Fibroblast of lung (primary cell): ENCODE measurements at regions not wholly inside any gene's neighbourhood (a gene's known extent, or its start where the extent isn't known, plus 50 kb on each side); places are given as distances from the start of the nearest gene placed in this dataset.

ENCODE experiments used
- DNase-seq, 2 donors: peaks; one replicate each; pipeline versions ENCODE4 v3.0.0 to v3.0.0-alpha.2; 2010; ENCODE audit warnings: low read depth in 2 of 2
- H2AFZ ChIP-seq: 2 replicates; pipeline ENCODE4 v1.5.1; 2012; ENCODE audit warnings: low read length, control low read depth, inconsistent platforms
- H3K27ac ChIP-seq: 2 replicates; pipeline ENCODE4 v1.5.1; 2011; ENCODE audit warnings: low read length, control low read depth; ENCODE audit not compliant: insufficient read depth
- H3K27me3 ChIP-seq: 2 replicates; pipeline ENCODE4 v1.5.1; 2011; ENCODE audit warnings: mild to moderate bottlenecking, low read length; ENCODE audit not compliant: control insufficient read depth, insufficient read depth
- H3K36me3 ChIP-seq: 2 replicates; pipeline ENCODE4 v1.5.1; 2011; ENCODE audit warnings: low read length; ENCODE audit not compliant: control insufficient read depth, insufficient read depth
- H3K4me1 ChIP-seq: 2 replicates; pipeline ENCODE4 v1.5.1; 2011; ENCODE audit warnings: low read length; ENCODE audit not compliant: control insufficient read depth, insufficient read depth; ENCODE audit errors: extremely low read depth
- H3K4me2 ChIP-seq: 2 replicates; pipeline ENCODE4 v1.5.1; 2011; ENCODE audit warnings: low read length, control low read depth; ENCODE audit not compliant: insufficient read depth; ENCODE audit errors: extremely low read depth
- H3K4me3 ChIP-seq, 4 experiments: fragments of 200-600 bp in 1 of 4; sonication (generic) in 1 of 4; replicated peaks in 1 of 4; 2 replicates each; pipeline ENCODE4 v1.5.1; 2011 to 2016; ENCODE audit warnings: low read length in 4 of 4, low read depth in 3 of 4, mild to moderate bottlenecking in 3 of 4, control low read depth in 2 of 4, inconsistent platforms in 1 of 4, mixed read lengths in 1 of 4; ENCODE audit not compliant: insufficient read depth in 1 of 4; ENCODE audit errors: control extremely low read depth in 1 of 4
- H3K79me2 ChIP-seq: 2 replicates; pipeline ENCODE4 v1.5.1; 2012; ENCODE audit warnings: mild to moderate bottlenecking, low read length, inconsistent platforms; ENCODE audit not compliant: control insufficient read depth, insufficient read depth
- H3K9ac ChIP-seq: 2 replicates; pipeline ENCODE4 v1.5.1; 2011; ENCODE audit warnings: mild to moderate bottlenecking, low read length, control low read depth; ENCODE audit not compliant: insufficient read depth
- H3K9me3 ChIP-seq: 2 replicates; pipeline ENCODE4 v1.5.1; 2012; ENCODE audit warnings: low read depth, low read length; ENCODE audit not compliant: control insufficient read depth, insufficient read depth
- H4K20me1 ChIP-seq: 2 replicates; pipeline ENCODE4 v1.5.1; 2011; ENCODE audit warnings: low read length; ENCODE audit not compliant: control insufficient read depth, insufficient read depth; ENCODE audit errors: extremely low read depth
- EZH2 ChIP-seq: IDR thresholded peaks from 2 replicates; pipeline ENCODE4 v1.5.1; 2012; ENCODE audit warnings: low read length, control low read depth, mild to moderate bottlenecking; ENCODE audit errors: missing control alignments
- TF ChIP-seq, protein P1 (sequence below), 2 donors: IDR thresholded peaks in 1 of 2; conservative IDR thresholded peaks in 1 of 2; 1 replicate in 1 of 2; 2 replicates in 1 of 2; pipeline ENCODE4 v1.5.1; 2011 to 2012; ENCODE audit warnings: low read length in 2 of 2, control low read depth in 1 of 2, inconsistent platforms in 1 of 2, low read depth in 1 of 2, mild to moderate bottlenecking in 1 of 2

DNA sequence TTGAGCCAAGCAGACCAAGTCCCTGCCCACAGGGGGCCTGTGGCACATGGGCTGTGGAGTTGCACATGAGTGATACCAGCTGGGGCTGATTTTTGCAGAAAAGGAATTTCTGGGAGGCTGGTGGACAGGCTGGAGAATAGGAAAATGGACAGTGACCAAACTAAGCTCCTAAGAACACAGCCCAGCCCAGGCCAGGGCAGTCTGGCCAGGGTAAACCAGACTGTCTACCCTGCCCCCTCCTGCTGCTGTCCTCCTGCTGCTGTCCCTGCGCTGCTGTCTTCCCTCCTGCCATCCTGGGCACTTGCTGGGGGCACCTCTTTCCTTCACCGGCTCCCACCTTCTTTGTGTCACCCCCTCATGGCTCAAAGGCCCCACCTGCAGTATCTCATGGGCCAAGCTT lies 219.2 kb downstream of the ZIC5 start:
- H3K4me1 ChIP-seq, result no peaks in the 10 kb centered on the region
- H3K36me3 ChIP-seq, result no peaks in the 10 kb centered on the region
- H3K79me2 ChIP-seq, result no peaks in the 10 kb centered on the region
- no peaks in the 10 kb centered on the region for H3K9me3 ChIP-seq
- no peak overlapping the region for H3K4me2 ChIP-seq
- H4K20me1 ChIP-seq, result no peaks in the 10 kb centered on the region
- no peak overlapping the region for H3K27ac ChIP-seq
- no peak overlapping the region for H2AFZ ChIP-seq
- no peak overlapping the region for H3K9ac ChIP-seq
- H3K27me3 ChIP-seq, result no peaks in the 10 kb centered on the region
- DNase-seq, result no peak
- no peak for TF ChIP-seq EZH2
- TF ChIP-seq, protein P1, sequence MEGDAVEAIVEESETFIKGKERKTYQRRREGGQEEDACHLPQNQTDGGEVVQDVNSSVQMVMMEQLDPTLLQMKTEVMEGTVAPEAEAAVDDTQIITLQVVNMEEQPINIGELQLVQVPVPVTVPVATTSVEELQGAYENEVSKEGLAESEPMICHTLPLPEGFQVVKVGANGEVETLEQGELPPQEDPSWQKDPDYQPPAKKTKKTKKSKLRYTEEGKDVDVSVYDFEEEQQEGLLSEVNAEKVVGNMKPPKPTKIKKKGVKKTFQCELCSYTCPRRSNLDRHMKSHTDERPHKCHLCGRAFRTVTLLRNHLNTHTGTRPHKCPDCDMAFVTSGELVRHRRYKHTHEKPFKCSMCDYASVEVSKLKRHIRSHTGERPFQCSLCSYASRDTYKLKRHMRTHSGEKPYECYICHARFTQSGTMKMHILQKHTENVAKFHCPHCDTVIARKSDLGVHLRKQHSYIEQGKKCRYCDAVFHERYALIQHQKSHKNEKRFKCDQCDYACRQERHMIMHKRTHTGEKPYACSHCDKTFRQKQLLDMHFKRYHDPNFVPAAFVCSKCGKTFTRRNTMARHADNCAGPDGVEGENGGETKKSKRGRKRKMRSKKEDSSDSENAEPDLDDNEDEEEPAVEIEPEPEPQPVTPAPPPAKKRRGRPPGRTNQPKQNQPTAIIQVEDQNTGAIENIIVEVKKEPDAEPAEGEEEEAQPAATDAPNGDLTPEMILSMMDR (conservative IDR thresholded peaks at IDR 0.05 in 1 of 2, IDR thresholded peaks at IDR 0.05 in 1 of 2; ENCODE audit: low read depth in 1 of 2, low read length in 2 of 2), result no peak
- H3K4me3 ChIP-seq, result no peak overlapping the region

DNA sequence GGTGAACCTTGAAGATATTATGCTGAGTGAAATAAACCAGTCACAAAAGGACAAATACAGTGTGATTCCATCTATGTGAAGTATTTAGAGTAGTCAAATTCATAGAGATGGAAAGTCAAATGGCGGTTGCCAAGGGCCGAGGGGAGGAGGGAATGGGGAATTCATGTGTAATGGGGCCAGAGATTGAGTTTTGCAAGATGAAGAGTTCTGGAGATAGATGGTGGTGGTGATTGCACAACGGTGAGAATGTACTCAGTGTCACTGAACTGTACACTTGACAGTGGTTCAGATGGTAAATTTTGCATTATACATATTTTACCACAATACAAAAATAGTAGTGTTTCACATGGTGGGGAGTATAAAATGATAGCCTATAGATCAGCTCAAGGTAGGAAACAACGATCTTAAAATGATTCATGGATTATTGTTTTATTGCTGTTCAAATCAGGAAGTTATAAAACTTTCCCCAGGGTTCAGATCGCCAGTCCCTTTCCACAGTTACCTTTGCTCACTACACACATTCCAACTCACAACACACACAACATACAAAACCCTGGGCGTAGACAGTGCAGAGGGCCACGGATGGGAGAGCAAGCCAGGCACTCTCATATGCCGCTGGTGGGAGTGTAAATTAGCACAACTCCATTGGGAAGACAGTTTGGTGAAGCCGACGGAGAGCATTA lies 219.9 kb downstream of the ZIC5 start:
- Histone ChIP-seq H3K4me2 (no peak overlapping the region), H3K4me3 (no peak overlapping the region), H3K4me1 (no peaks in the 10 kb centered on the region), H3K9me3 (no peaks in the 10 kb centered on the region), H3K27ac (no peak overlapping the region), H3K9ac (no peak overlapping the region), H3K27me3 (no peaks in the 10 kb centered on the region), H2AFZ (no peak overlapping the region), H4K20me1 (no peaks in the 10 kb centered on the region), H3K79me2 (no peaks in the 10 kb centered on the region), H3K36me3 (no peaks in the 10 kb centered on the region)
- TF ChIP-seq, protein P1 (conservative IDR thresholded peaks at IDR 0.05 in 1 of 2, IDR thresholded peaks at IDR 0.05 in 1 of 2; ENCODE audit: low read depth in 1 of 2, low read length in 2 of 2), result no peak
- no peak for TF ChIP-seq EZH2
- no peak for DNase-seq

DNA sequence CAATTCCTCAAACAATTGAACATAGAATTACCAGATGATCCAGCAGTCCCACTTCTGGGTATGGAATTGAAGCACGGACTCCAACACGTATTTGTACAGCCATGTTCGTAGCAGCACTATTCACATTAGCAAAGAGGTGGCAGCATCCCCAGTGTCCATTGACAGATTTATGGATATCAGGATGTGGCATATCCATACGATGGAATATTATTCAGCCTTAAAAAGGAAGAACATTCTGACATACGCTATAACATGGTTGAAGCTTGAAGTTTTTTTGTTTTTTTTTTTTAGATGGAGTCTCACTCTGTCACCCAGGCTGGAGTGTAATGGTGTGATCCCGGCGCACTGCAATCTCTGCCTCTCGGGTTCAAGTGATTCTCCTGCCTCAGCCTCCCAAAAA lies 220.6 kb downstream of the ZIC5 start:
- Histone ChIP-seq H3K79me2 (no peaks in the 10 kb centered on the region), H3K27ac (no peak overlapping the region), H3K4me1 (no peaks in the 10 kb centered on the region), H3K27me3 (no peaks in the 10 kb centered on the region), H3K9me3 (no peaks in the 10 kb centered on the region), H3K9ac (no peak overlapping the region), H4K20me1 (no peaks in the 10 kb centered on the region), H3K4me3 (no peak overlapping the region), H3K4me2 (no peak overlapping the region), H2AFZ (no peak overlapping the region), H3K36me3 (no peaks in the 10 kb centered on the region)
- TF ChIP-seq EZH2, result no peak
- TF ChIP-seq, protein P1 (conservative IDR thresholded peaks at IDR 0.05 in 1 of 2, IDR thresholded peaks at IDR 0.05 in 1 of 2; ENCODE audit: low read depth in 1 of 2, low read length in 2 of 2), result no peak
- DNase-seq, result no peak
